ENCODE measurements at regions not wholly inside any gene's neighbourhood (a gene's known extent, or its start where the extent isn't known, plus 50 kb on each side); places are given as distances from the start of the nearest gene placed in this dataset.

- TF ChIP-seq TCF4 (CRISPR knock-in tag; IDR thresholded peaks at IDR 0.05; ENCODE audit: borderline replicate concordance), result no peak
- TF ChIP-seq TOX (CRISPR knock-in tag; IDR thresholded peaks at IDR 0.05; ENCODE audit: borderline replicate concordance), result no peak
- TF ChIP-seq ARNTL (CRISPR knock-in tag; IDR thresholded peaks at IDR 0.05; ENCODE audit: borderline replicate concordance, low read depth), result no peak
- no peak for TF ChIP-seq PPARA (CRISPR knock-in tag; IDR thresholded peaks at IDR 0.05; ENCODE audit: borderline replicate concordance)
- TF ChIP-seq, protein P1, sequence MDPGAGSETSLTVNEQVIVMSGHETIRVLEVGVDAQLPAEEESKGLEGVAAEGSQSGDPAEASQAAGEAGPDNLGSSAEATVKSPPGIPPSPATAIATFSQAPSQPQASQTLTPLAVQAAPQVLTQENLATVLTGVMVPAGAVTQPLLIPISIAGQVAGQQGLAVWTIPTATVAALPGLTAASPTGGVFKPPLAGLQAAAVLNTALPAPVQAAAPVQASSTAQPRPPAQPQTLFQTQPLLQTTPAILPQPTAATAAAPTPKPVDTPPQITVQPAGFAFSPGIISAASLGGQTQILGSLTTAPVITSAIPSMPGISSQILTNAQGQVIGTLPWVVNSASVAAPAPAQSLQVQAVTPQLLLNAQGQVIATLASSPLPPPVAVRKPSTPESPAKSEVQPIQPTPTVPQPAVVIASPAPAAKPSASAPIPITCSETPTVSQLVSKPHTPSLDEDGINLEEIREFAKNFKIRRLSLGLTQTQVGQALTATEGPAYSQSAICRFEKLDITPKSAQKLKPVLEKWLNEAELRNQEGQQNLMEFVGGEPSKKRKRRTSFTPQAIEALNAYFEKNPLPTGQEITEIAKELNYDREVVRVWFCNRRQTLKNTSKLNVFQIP (CRISPR knock-in tag; IDR thresholded peaks at IDR 0.05; ENCODE audit: borderline replicate concordance, low read depth), result no peak
- no peak for TF ChIP-seq ZC3H10 (CRISPR knock-in tag; IDR thresholded peaks at IDR 0.05)
- TF ChIP-seq ZFP3 (CRISPR knock-in tag; IDR thresholded peaks at IDR 0.05), result no peak
- TF ChIP-seq, protein P2, sequence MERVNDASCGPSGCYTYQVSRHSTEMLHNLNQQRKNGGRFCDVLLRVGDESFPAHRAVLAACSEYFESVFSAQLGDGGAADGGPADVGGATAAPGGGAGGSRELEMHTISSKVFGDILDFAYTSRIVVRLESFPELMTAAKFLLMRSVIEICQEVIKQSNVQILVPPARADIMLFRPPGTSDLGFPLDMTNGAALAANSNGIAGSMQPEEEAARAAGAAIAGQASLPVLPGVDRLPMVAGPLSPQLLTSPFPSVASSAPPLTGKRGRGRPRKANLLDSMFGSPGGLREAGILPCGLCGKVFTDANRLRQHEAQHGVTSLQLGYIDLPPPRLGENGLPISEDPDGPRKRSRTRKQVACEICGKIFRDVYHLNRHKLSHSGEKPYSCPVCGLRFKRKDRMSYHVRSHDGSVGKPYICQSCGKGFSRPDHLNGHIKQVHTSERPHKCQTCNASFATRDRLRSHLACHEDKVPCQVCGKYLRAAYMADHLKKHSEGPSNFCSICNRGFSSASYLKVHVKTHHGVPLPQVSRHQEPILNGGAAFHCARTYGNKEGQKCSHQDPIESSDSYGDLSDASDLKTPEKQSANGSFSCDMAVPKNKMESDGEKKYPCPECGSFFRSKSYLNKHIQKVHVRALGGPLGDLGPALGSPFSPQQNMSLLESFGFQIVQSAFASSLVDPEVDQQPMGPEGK (CRISPR knock-in tag; IDR thresholded peaks at IDR 0.05; ENCODE audit: borderline replicate concordance), result no peak
- no peak for TF ChIP-seq ESRRG (CRISPR knock-in tag; IDR thresholded peaks at IDR 0.05)
- TF ChIP-seq, protein P3, sequence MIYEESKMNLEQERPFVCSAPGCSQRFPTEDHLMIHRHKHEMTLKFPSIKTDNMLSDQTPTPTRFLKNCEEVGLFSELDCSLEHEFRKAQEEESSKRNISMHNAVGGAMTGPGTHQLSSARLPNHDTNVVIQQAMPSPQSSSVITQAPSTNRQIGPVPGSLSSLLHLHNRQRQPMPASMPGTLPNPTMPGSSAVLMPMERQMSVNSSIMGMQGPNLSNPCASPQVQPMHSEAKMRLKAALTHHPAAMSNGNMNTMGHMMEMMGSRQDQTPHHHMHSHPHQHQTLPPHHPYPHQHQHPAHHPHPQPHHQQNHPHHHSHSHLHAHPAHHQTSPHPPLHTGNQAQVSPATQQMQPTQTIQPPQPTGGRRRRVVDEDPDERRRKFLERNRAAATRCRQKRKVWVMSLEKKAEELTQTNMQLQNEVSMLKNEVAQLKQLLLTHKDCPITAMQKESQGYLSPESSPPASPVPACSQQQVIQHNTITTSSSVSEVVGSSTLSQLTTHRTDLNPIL (CRISPR knock-in tag; IDR thresholded peaks at IDR 0.05; ENCODE audit: low read depth), result no peak
- no peak for TF ChIP-seq SNAI2 (CRISPR knock-in tag; IDR thresholded peaks at IDR 0.05)
- no peak for TF ChIP-seq RARB (CRISPR knock-in tag; IDR thresholded peaks at IDR 0.05)
- TF ChIP-seq CSDC2 (CRISPR knock-in tag; IDR thresholded peaks at IDR 0.05), result no peak
- TF ChIP-seq ZNF565 (CRISPR knock-in tag; conservative IDR thresholded peaks at IDR 0.05; ENCODE audit: low read depth), result no peak
- TF ChIP-seq GLIS3 (CRISPR knock-in tag; IDR thresholded peaks at IDR 0.05), result no peak
- no peak for TF ChIP-seq ZNF70 (CRISPR knock-in tag; IDR thresholded peaks at IDR 0.05)
- no peak for TF ChIP-seq CSRNP3 (CRISPR knock-in tag; IDR thresholded peaks at IDR 0.05)
- ATAC-seq, result no peak
Measured at GRCh38 chr6:123747515-123747914, 56.1 kb upstream of the NKAIN2 start.

GRCh38 chr6:123745895-123746294, 57.8 kb upstream of the NKAIN2 start:
- ATAC-seq, result no peak
- TF ChIP-seq ZNF8 (CRISPR knock-in tag; IDR thresholded peaks at IDR 0.05) (no peak), OSR1 (CRISPR knock-in tag; IDR thresholded peaks at IDR 0.05) (no peak), CSDC2 (CRISPR knock-in tag; IDR thresholded peaks at IDR 0.05) (no peak), GLIS3 (CRISPR knock-in tag; IDR thresholded peaks at IDR 0.05) (no peak), TOX (CRISPR knock-in tag; IDR thresholded peaks at IDR 0.05; ENCODE audit: borderline replicate concordance) (no peak), ZC3H10 (CRISPR knock-in tag; IDR thresholded peaks at IDR 0.05) (no peak), ARNTL (CRISPR knock-in tag; IDR thresholded peaks at IDR 0.05; ENCODE audit: borderline replicate concordance, low read depth) (no peak), TCF4 (CRISPR knock-in tag; IDR thresholded peaks at IDR 0.05; ENCODE audit: borderline replicate concordance) (no peak), CSRNP3 (CRISPR knock-in tag; IDR thresholded peaks at IDR 0.05) (no peak), TSHZ2 (CRISPR knock-in tag; IDR thresholded peaks at IDR 0.05) (no peak), ISL1 (CRISPR knock-in tag; IDR thresholded peaks at IDR 0.05) (no peak), ESRRG (CRISPR knock-in tag; IDR thresholded peaks at IDR 0.05) (no peak), ZNF565 (CRISPR knock-in tag; conservative IDR thresholded peaks at IDR 0.05; ENCODE audit: low read depth) (no peak), ZFP3 (CRISPR knock-in tag; IDR thresholded peaks at IDR 0.05) (no peak)
- TF ChIP-seq, protein P3 (CRISPR knock-in tag; IDR thresholded peaks at IDR 0.05; ENCODE audit: low read depth), result no peak
- TF ChIP-seq, protein P2 (CRISPR knock-in tag; IDR thresholded peaks at IDR 0.05; ENCODE audit: borderline replicate concordance), result no peak

Data from SK-N-SH treated with all-trans-retinoic acid at 6 μM for 48 hours (cell line).